Stimulated activated CD4-positive, alpha-beta T cell treated with anti-CD3 and anti-CD28 coated beads, TNF-alpha, amount 100 ng/mL, for 1 hour (primary cell): ENCODE measurements at regions not wholly inside any gene's neighbourhood (a gene's known extent, or its start where the extent isn't known, plus 50 kb on each side); places are given as distances from the start of the nearest gene placed in this dataset.

Source experiments
- DNase-seq, 3 donors: peaks; one replicate each; pipeline ENCODE4 v3.0.0-alpha.2; 2020; ENCODE audit warnings: low read depth in 3 of 3, low spot score in 1 of 3

DNA sequence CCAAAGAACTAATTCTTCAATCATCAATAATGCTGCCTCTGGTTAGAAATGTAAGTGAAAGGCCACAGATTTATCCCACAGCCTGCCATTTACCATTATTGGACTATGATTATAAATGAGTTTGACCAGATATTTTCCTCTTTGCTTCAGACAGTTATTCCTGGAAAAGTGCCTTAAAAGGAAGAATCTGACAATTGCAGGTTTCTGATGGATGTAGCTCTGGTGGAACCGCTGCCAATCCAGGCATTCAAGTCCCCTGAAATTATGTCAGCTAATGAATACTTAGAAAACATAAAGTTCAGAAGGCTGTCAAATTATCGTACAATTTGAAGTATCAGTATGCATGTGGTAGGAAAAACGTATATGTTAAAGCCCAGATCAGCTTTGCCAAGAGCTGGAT, 78.2 kb upstream of the NR4A3 start:
- no peak for DNase-seq

DNA sequence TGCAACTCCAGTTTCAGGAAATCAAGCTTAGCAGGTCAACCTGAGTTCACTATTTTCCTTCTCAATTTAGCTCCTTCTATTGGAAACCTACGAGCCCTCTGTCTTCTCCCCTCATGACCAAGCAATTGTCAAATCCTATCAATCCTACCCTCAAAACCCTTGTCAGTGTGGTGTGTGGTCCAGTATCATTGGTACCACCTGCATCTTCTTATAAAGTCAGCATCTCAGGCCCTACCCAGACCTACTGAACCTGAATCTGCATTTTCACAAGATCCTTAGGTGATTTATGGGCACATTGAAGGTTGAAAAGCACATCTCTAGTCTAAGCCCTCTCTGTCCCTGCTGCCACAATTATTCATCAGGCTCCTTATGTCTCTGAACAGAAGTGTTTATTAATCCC, 77.6 kb upstream of the NR4A3 start:
- no peak for DNase-seq

DNA sequence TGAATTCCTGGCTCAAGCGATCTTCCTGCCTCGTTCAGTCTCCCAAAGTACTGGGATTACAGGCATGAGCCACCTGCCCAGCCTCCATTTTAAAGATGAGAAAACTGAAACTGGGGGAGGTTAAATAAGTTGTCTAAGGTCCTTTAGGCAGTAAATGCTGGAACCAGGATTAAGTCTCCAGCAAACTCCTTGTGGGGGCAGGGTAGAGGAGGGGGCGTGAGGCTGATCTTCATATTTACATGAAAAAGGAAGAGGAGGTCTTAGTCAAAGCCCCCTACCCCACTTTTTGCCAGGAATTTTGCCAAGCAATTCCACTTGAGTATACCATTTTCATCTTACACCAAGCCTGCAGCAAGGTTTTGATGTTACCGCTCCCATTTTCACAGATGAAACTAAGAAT, 76.6 kb upstream of the NR4A3 start:
- DNase-seq, result no peak

- DNase-seq, result no peak
These were observed 75.3 kb upstream of the NR4A3 start for GRCh38 chr9:99746406-99746805.

DNA sequence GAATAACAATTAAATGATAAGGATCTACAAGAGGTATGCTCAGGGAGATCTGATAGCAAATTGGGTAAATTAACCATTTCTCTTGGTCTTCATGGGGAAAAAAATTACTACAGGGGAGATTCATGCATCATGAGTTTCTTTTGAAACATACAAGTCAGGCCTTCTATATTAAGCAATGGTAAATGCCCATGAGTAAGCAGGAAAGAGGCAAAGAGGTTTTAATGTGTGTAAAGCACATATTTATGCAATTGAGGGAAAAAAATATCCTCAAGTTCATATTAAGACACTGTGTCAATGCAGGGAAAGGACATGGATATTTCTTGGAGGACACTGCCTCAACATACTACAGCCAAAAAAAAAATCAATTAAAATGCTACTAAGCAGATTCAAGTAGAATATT, 73.4 kb upstream of the NR4A3 start:
- no peak for DNase-seq

- DNase-seq, result no peak
These were observed 73.0 kb upstream of the NR4A3 start for GRCh38 chr9:99748676-99749075.

DNA sequence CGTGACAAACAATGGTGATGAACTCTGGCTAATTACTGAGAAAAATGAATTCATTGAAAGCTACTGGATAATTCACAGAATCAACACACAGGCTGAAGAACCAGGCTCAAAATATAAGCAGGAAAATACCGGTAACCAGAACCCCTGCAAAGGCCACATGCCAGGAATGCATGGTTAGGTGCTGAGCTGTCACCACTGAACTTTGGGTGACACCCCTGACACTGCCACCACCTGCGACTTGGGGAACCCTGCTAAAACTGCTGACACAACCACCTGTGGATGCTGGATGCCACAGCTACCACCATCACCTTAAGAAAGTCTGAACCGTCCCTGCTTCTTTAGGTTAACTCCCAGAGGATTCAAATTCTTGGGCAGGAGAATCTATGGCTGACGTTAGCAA, 72.0 kb upstream of the NR4A3 start:
- DNase-seq, result no peak

DNA sequence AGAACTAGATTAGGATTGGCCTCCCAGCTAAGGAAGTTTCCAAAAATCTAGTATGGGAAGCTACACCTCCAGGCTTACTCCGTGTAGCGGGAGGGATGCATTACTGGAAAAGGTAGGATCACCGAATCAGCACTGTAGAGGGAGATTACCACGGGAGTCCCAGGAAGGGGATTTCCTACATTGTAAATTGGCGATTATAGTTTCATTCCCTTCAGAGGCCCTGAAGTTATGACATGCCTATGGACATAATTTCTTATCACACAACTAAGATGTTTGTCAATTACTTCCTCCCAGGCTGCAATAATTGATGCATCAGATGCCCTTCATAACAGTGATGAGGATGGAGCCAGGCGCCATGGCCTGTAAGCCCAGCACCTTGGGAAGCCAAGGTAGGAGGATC, 71.2 kb upstream of the NR4A3 start:
- DNase-seq, result no peak

DNA sequence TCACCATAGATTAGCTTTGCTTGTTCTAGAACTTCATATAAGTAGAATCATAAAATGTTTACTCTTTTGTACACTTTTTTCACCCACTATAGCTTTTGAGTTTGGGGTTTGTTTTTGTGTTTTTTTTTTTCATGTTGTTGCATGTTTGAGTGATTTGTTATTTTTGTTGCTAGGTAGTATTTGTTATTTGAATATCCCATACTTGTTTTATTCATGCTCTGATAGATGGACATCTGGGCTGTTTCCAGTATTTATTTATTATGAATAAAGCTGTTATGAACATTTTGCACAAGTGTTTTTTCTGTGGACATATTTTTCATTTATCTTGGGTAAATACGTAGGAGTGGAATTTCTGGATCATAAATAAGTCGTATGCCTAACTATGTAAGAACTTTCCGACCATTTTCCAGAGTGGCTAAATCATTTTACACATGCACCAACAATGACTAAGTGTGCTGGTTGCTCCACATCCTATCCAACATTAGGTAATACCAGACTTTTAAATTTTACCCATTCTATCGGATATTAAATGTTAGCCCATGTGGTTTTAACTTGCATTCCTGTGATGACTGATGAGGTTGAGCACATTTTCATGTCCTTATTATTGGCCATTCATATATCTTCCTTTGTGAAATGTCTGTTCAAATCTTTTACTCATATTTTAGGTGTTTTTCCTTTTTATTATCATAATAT, 69.1 kb upstream of the NR4A3 start:
- no peak for DNase-seq

DNA sequence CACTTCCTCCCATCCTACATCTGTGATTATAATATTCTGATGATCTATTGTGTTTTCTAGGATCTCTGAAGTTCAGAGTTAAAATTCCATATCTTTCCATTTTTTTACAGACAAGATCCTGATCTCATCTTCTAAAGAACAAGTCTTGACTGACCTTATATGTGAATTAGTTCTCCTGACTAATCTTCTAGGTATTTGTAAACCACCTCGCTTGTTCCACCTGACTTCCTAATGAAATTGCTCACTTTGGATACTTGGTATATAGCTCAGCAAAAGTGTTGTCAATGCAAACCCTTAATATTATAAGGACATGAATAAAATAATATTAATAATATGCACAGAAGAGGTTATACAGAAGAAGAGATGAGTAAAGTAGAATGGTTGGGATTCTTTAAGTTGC, 68.2 kb upstream of the NR4A3 start:
- no peak for DNase-seq

DNA sequence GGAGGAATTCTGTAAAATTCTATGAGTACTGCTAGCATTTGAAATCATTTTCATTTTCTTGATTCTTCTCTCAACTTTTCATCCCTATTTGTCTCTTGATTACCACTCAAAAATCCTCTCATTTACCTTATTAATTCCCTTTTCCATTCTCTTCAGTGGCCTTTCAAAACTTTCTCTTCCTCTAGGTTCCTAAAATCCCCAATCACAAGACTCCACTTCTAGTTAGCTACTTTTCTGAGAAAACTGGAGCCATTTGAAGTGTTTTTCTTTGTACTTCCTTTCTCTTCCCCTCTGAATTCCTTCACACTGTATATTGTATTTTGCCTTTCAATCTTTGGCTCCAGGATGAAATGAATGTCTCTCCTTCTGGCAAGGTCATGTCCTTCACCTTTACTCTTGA, 61.3 kb upstream of the NR4A3 start:
- DNase-seq, result no peak

DNA sequence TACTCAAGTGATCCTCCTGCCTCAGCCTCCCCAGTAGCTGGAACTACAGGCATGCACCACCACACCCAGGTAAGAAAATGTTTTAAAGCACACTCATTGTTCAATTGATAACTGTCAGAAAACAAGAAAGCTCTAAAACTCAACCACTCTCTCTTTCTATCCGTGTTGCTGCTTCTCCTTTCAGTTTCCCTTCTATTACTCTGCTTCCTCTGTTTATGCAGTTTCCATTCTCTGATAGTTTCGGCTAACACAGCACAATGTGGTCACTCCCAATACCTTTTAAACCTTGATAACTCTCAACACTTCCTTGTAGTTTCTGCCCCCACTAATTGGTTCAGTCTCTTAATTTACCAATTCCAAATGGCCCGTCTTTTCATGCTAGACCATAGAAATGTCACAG, 59.2 kb upstream of the NR4A3 start:
- DNase-seq, result no peak
